ENCODE measurements at regions not wholly inside any gene's neighbourhood (a gene's known extent, or its start where the extent isn't known, plus 50 kb on each side); places are given as distances from the start of the nearest gene placed in this dataset.

- no peak for TF ChIP-seq EZH2 (IDR thresholded peaks at IDR 0.05; ENCODE audit: low read length)
- TF ChIP-seq CTCF (optimal IDR thresholded peaks at IDR 0.05 in 1 of 3, IDR thresholded peaks at IDR 0.05 in 1 of 3, conservative IDR thresholded peaks at IDR 0.05 in 1 of 3; ENCODE audit: extremely low read depth in 1 of 3, insufficient read depth in 2 of 3, low read length in 3 of 3): no peak
- no peak for FAIRE-seq
- Histone ChIP-seq H3K79me2 (ENCODE audit: control insufficient read depth, insufficient read depth, low read length) (no peaks in the 10 kb centered on the region), H3K27me3 (ENCODE audit: control insufficient read depth, extremely low read depth, insufficient read depth, low read length) (no peaks in the 10 kb centered on the region), H4K20me1 (ENCODE audit: control insufficient read depth, extremely low read depth, insufficient read depth, low read length) (no peaks in the 10 kb centered on the region), H3K27ac (ENCODE audit: control insufficient read depth, insufficient read depth, low read length) (no peak overlapping the region), H3K4me3 (ENCODE audit: control insufficient read depth in 2 of 3, extremely low read depth in 1 of 3, insufficient read depth in 2 of 3, low read depth in 1 of 3, low read length in 3 of 3) (no peak overlapping the region), H3K4me2 (ENCODE audit: control insufficient read depth, extremely low read depth, insufficient read depth, low read depth, low read length) (no peak overlapping the region), H3K9ac (ENCODE audit: control insufficient read depth, extremely low read depth, insufficient read depth, low read length) (no peak overlapping the region), H3K9me1 (ENCODE audit: control insufficient read depth, extremely low read depth, insufficient read depth, low read length) (no peaks in the 10 kb centered on the region), H3K9me3 (ENCODE audit: control insufficient read depth, low read depth, low read length) (no peaks in the 10 kb centered on the region), H2AFZ (ENCODE audit: control insufficient read depth, low read length) (no peak overlapping the region), H3K4me1 (ENCODE audit: control insufficient read depth, extremely low read depth, insufficient read depth, low read length) (peaks cover 10% of the 10 kb centered on the region), H3K36me3 (ENCODE audit: control insufficient read depth in 2 of 2, extremely low read depth in 1 of 2, insufficient read depth in 2 of 2, low read length in 2 of 2) (no peaks in the 10 kb centered on the region)
- dilution Hi-C loops (cut with MboI; ENCODE audit: extremely low pct_ligation_motif_present, low sequenced_read_pairs): no loop called here
- no peak for DNase-seq (ENCODE audit: low read depth, low spot score)
Observed at GRCh38 chr11:26846227-26846626, 124.4 kb upstream of the SLC5A12 start.

- no peak for TF ChIP-seq EZH2 (IDR thresholded peaks at IDR 0.05; ENCODE audit: low read length)
- no peak for TF ChIP-seq CTCF (optimal IDR thresholded peaks at IDR 0.05 in 1 of 3, IDR thresholded peaks at IDR 0.05 in 1 of 3, conservative IDR thresholded peaks at IDR 0.05 in 1 of 3; ENCODE audit: extremely low read depth in 1 of 3, insufficient read depth in 2 of 3, low read length in 3 of 3)
- Histone ChIP-seq H4K20me1 (ENCODE audit: control insufficient read depth, extremely low read depth, insufficient read depth, low read length) (no peaks in the 10 kb centered on the region), H2AFZ (ENCODE audit: control insufficient read depth, low read length) (no peak overlapping the region), H3K36me3 (ENCODE audit: control insufficient read depth in 2 of 2, extremely low read depth in 1 of 2, insufficient read depth in 2 of 2, low read length in 2 of 2) (no peaks in the 10 kb centered on the region), H3K79me2 (ENCODE audit: control insufficient read depth, insufficient read depth, low read length) (no peaks in the 10 kb centered on the region), H3K9me3 (ENCODE audit: control insufficient read depth, low read depth, low read length) (no peaks in the 10 kb centered on the region), H3K9me1 (ENCODE audit: control insufficient read depth, extremely low read depth, insufficient read depth, low read length) (no peaks in the 10 kb centered on the region), H3K4me2 (ENCODE audit: control insufficient read depth, extremely low read depth, insufficient read depth, low read depth, low read length) (no peak overlapping the region), H3K27me3 (ENCODE audit: control insufficient read depth, extremely low read depth, insufficient read depth, low read length) (no peaks in the 10 kb centered on the region), H3K4me3 (ENCODE audit: control insufficient read depth in 2 of 3, extremely low read depth in 1 of 3, insufficient read depth in 2 of 3, low read depth in 1 of 3, low read length in 3 of 3) (no peak overlapping the region), H3K27ac (ENCODE audit: control insufficient read depth, insufficient read depth, low read length) (no peak overlapping the region), H3K9ac (ENCODE audit: control insufficient read depth, extremely low read depth, insufficient read depth, low read length) (no peak overlapping the region), H3K4me1 (ENCODE audit: control insufficient read depth, extremely low read depth, insufficient read depth, low read length) (peaks cover 6% of the 10 kb centered on the region)
- DNase-seq (ENCODE audit: low read depth, low spot score) (no peak), FAIRE-seq (no peak)
- dilution Hi-C loops (cut with MboI; ENCODE audit: extremely low pct_ligation_motif_present, low sequenced_read_pairs): no loop called here
Observed at GRCh38 chr11:26847459-26847858, 125.6 kb upstream of the SLC5A12 start.
